ENCODE measurements at regions not wholly inside any gene's neighbourhood (a gene's known extent, or its start where the extent isn't known, plus 50 kb on each side); places are given as distances from the start of the nearest gene placed in this dataset.

- 94 to 95% methylated on average over 7 to 11 of the region's 11 CpGs for WGBS, 2 experiments (ENCODE audit: insufficient coverage in 1 of 2, insufficient read length in 1 of 2)
- Histone ChIP-seq H3K9ac (ENCODE audit: extremely low read depth, low read length, poor library complexity, severe bottlenecking) (no peak overlapping the region), H3K27ac (ENCODE audit: low read depth, low read length) (no peak overlapping the region), H3K27me3 (ENCODE audit: control insufficient read depth, insufficient read depth, low read length, poor library complexity, severe bottlenecking) (no peaks in the 10 kb centered on the region), H3K36me3 (ENCODE audit: control insufficient read depth, insufficient read depth, low read length) (no peaks in the 10 kb centered on the region), H3K9me3 (ENCODE audit: control insufficient read depth, low read length) (peaks cover 7% of the 10 kb centered on the region), H3K4me1 (ENCODE audit: control insufficient read depth, insufficient read depth, low read length) (no peaks in the 10 kb centered on the region), H3K4me3 (ENCODE audit: low read length) (no peak overlapping the region)
- no peak overlapping the region for H3K27ac Mint-ChIP-seq
- TF ChIP-seq CTCF (conservative IDR thresholded peaks at IDR 0.05), result peak; percentile 24
- H3K9me3 Mint-ChIP-seq, result peaks cover 13% of the 10 kb centered on the region
- H3K36me3 Mint-ChIP-seq (ENCODE audit: low read depth), result peaks cover 8% of the 10 kb centered on the region
- no peak overlapping the region for H3K4me3 Mint-ChIP-seq
- H3K4me1 Mint-ChIP-seq, result peaks cover 8% of the 10 kb centered on the region
- no peaks in the 10 kb centered on the region for H3K27me3 Mint-ChIP-seq (ENCODE audit: insufficient read depth)
- DNase-seq, result no peak
Observed at GRCh38 chr21:31476263-31477022, 132.4 kb upstream of the TIAM1 start.

GRCh38 chr21:31475223-31475622 lies 131.2 kb upstream of the TIAM1 start:
- 94 to 100% methylated on average over 1 to 5 of the region's 5 CpGs for WGBS, 2 experiments (ENCODE audit: insufficient coverage in 1 of 2, insufficient read length in 1 of 2)
- H3K27ac Mint-ChIP-seq, result no peak overlapping the region
- no peaks in the 10 kb centered on the region for H3K27me3 Mint-ChIP-seq (ENCODE audit: insufficient read depth)
- H3K4me1 Mint-ChIP-seq, result peaks cover 16% of the 10 kb centered on the region
- TF ChIP-seq CTCF (conservative IDR thresholded peaks at IDR 0.05), result no peak
- H3K9me3 Mint-ChIP-seq, result peaks cover 4% of the 10 kb centered on the region
- Histone ChIP-seq H3K4me3 (ENCODE audit: low read length) (no peak overlapping the region), H3K4me1 (ENCODE audit: control insufficient read depth, insufficient read depth, low read length) (peaks cover 6% of the 10 kb centered on the region), H3K9ac (ENCODE audit: extremely low read depth, low read length, poor library complexity, severe bottlenecking) (no peak overlapping the region), H3K27ac (ENCODE audit: low read depth, low read length) (no peak overlapping the region), H3K27me3 (ENCODE audit: control insufficient read depth, insufficient read depth, low read length, poor library complexity, severe bottlenecking) (no peaks in the 10 kb centered on the region), H3K36me3 (ENCODE audit: control insufficient read depth, insufficient read depth, low read length) (no peaks in the 10 kb centered on the region), H3K9me3 (ENCODE audit: control insufficient read depth, low read length) (no peaks in the 10 kb centered on the region)
- no peak for DNase-seq
- H3K36me3 Mint-ChIP-seq (ENCODE audit: low read depth), result peaks cover 2% of the 10 kb centered on the region
- H3K4me3 Mint-ChIP-seq, result no peak overlapping the region

- no peak for TF ChIP-seq CTCF (conservative IDR thresholded peaks at IDR 0.05)
- Histone ChIP-seq H3K4me3 (ENCODE audit: low read length) (no peak overlapping the region), H3K4me1 (ENCODE audit: control insufficient read depth, insufficient read depth, low read length) (peaks cover 6% of the 10 kb centered on the region), H3K9ac (ENCODE audit: extremely low read depth, low read length, poor library complexity, severe bottlenecking) (no peak overlapping the region), H3K27ac (ENCODE audit: low read depth, low read length) (no peak overlapping the region), H3K36me3 (ENCODE audit: control insufficient read depth, insufficient read depth, low read length) (no peaks in the 10 kb centered on the region), H3K27me3 (ENCODE audit: control insufficient read depth, insufficient read depth, low read length, poor library complexity, severe bottlenecking) (no peaks in the 10 kb centered on the region), H3K9me3 (ENCODE audit: control insufficient read depth, low read length) (no peaks in the 10 kb centered on the region)
- WGBS, 2 experiments (ENCODE audit: insufficient coverage in 1 of 2, insufficient read length in 1 of 2), result 91 to 100% methylated on average over 5 to 8 of the region's 8 CpGs
- peaks cover 4% of the 10 kb centered on the region for H3K9me3 Mint-ChIP-seq
- no peak for DNase-seq
- no peak overlapping the region for H3K4me3 Mint-ChIP-seq
- H3K4me1 Mint-ChIP-seq, result peaks cover 16% of the 10 kb centered on the region
- H3K27me3 Mint-ChIP-seq (ENCODE audit: insufficient read depth), result no peaks in the 10 kb centered on the region
- peak overlapping the region; percentile 61 for H3K27ac Mint-ChIP-seq
- peaks cover 2% of the 10 kb centered on the region for H3K36me3 Mint-ChIP-seq (ENCODE audit: low read depth)
Observed at GRCh38 chr21:31473685-31474345, 129.8 kb upstream of the TIAM1 start.

Measured in endodermal cell (in vitro differentiated cells).